ENCODE measurements at regions not wholly inside any gene's neighbourhood (a gene's known extent, or its start where the extent isn't known, plus 50 kb on each side); places are given as distances from the start of the nearest gene placed in this dataset.

- TF ChIP-seq CTCF (conservative IDR thresholded peaks at IDR 0.05) (no peak), ZFX (IDR thresholded peaks at IDR 0.05) (no peak)
Observed at GRCh38 chr6:145139895-145140294, 595.4 kb downstream of the EPM2A start.

DNA sequence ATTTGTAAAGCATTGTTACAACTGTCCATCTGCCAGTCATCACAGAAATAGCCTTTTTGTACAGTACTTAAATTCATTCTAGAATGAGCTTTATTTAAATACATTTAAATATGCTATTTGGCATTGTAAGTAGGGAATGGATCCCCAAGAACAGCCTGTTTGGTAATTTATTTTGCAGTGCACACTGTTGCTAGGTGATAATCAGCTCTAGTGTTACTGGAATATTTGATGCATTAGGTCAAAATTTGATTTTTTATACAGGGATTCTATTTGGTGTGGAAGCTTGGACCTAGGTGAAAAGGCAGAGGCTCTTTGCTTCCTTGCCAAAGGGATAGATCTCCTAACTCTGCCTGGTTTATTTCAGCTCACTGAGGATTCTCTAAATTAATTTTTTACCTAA, 593.7 kb downstream of the EPM2A start:
- no peak overlapping the region for H3K27ac ChIP-seq

More at GRCh38 chr6:145139895-145140294, 595.4 kb downstream of the EPM2A start:
- no peak overlapping the region for H3K27ac ChIP-seq

DNA sequence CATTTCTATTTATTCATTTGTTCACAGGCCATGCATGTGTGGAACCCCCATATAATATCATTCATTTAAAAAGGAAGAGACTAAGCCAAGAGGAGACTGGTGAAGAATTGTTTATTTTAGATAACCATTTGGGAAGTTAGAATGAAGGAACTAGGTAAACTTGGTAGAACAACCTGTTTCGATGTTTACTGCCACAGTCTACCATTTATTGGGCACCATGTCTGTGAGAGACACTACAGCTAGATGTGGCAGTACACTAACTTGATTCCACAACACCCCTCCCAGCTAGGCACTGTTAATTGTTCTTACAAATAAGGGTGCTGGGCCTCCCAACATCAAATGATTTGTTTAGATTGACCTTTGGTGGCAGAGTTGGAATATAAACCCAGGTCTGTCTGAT, 592.4 kb downstream of the EPM2A start:
- no peak overlapping the region; the same call in 1 of the 2 replicates for H3K27ac ChIP-seq
- no peak for TF ChIP-seq CTCF (conservative IDR thresholded peaks at IDR 0.05)
- TF ChIP-seq ZFX (IDR thresholded peaks at IDR 0.05) = no peak

More for the DNA sequence above, 593.7 kb downstream of the EPM2A start:
- no peak for TF ChIP-seq ZFX (IDR thresholded peaks at IDR 0.05)
- TF ChIP-seq CTCF (conservative IDR thresholded peaks at IDR 0.05) = no peak

- no peak overlapping the region; the same call in 1 of the 2 replicates for H3K27ac ChIP-seq
- TF ChIP-seq CTCF (conservative IDR thresholded peaks at IDR 0.05) (no peak), ZFX (IDR thresholded peaks at IDR 0.05) (no peak)
Observed at GRCh38 chr6:145143379-145143778, 591.9 kb downstream of the EPM2A start.

GRCh38 chr6:145147559-145147958, 587.8 kb downstream of the EPM2A start:
- no peak overlapping the region for H3K27ac ChIP-seq
- TF ChIP-seq ZFX (IDR thresholded peaks at IDR 0.05) = no peak
- TF ChIP-seq CTCF (conservative IDR thresholded peaks at IDR 0.05) = no peak

- no peak for TF ChIP-seq ZFX (IDR thresholded peaks at IDR 0.05)
- TF ChIP-seq CTCF (conservative IDR thresholded peaks at IDR 0.05) = no peak
- no peak overlapping the region for H3K27ac ChIP-seq
Observed at GRCh38 chr6:145147981-145148749, 587.2 kb downstream of the EPM2A start.

DNA sequence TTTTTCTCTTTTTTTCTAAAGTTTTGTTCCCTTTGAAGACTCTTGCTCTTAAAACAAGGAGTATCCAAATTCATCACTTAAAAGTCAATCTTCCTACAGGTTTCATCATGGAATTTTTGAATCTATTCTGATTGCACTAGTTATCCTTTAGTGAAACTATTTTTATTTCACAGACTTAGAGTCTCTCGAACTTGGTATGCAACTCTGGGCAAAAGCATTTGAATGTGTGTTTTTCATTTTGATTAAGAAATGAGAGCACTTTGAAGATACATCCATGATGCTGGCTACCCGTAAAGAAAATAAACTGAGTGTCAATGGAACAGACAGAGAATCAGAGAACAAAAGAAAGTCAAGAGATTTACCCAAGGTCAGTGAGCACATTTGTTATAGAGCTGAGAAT, 586.5 kb downstream of the EPM2A start:
- TF ChIP-seq ZFX (IDR thresholded peaks at IDR 0.05) = no peak
- TF ChIP-seq CTCF (conservative IDR thresholded peaks at IDR 0.05) = no peak
- H3K27ac ChIP-seq = no peak overlapping the region

Measured in C4-2B (cell line).